ENCODE measurements at regions not wholly inside any gene's neighbourhood (a gene's known extent, or its start where the extent isn't known, plus 50 kb on each side); places are given as distances from the start of the nearest gene placed in this dataset.
"Not testable (repeated sequence)": the region's sequence is repeated elsewhere in the genome, so short reads cannot be mapped to it uniquely, and the experiment has no call there.

DNA sequence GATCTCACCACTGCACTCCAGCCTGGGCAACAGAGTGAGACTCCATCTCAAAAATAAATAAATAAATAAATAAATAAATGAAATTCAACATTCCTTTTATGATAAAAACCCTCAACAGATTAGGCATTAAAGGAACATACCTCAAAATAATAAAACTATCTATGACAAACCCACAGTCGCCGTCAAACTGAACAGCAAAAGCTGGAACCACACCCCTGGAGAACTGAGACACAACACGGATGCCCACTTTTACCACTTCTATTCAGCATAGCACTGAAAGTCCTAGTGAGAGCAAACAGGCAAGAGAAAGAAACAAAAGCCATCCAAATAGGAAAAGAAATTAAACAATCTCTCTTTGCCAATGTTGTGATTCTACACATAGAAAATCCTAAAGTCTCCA is 499.9 kb upstream of the TPTE start:
- TF ChIP-seq, protein P1, sequence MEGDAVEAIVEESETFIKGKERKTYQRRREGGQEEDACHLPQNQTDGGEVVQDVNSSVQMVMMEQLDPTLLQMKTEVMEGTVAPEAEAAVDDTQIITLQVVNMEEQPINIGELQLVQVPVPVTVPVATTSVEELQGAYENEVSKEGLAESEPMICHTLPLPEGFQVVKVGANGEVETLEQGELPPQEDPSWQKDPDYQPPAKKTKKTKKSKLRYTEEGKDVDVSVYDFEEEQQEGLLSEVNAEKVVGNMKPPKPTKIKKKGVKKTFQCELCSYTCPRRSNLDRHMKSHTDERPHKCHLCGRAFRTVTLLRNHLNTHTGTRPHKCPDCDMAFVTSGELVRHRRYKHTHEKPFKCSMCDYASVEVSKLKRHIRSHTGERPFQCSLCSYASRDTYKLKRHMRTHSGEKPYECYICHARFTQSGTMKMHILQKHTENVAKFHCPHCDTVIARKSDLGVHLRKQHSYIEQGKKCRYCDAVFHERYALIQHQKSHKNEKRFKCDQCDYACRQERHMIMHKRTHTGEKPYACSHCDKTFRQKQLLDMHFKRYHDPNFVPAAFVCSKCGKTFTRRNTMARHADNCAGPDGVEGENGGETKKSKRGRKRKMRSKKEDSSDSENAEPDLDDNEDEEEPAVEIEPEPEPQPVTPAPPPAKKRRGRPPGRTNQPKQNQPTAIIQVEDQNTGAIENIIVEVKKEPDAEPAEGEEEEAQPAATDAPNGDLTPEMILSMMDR (IDR thresholded peaks at IDR 0.05), result not testable (repeated sequence)
- not testable (repeated sequence) for TF ChIP-seq ZFX (IDR thresholded peaks at IDR 0.05; ENCODE audit: borderline replicate concordance)
